ENCODE measurements at regions not wholly inside any gene's neighbourhood (a gene's known extent, or its start where the extent isn't known, plus 50 kb on each side); places are given as distances from the start of the nearest gene placed in this dataset.

- Histone ChIP-seq H2AK5ac (ENCODE audit: low read depth, low read length) (no peak overlapping the region), H2BK5ac (ENCODE audit: low read depth, low read length, poor library complexity, severe bottlenecking) (no peak overlapping the region), H3K27ac (ENCODE audit: insufficient read depth, low read length) (no peak overlapping the region), H2BK15ac (ENCODE audit: low read depth, low read length) (no peak overlapping the region), H4K8ac (ENCODE audit: low read depth in 2 of 2, low read length in 2 of 2) (no peak overlapping the region), H4K91ac (ENCODE audit: insufficient read depth, low read depth, low read length) (no peak overlapping the region), H3K79me1 (ENCODE audit: low read depth in 1 of 2, low read length in 2 of 2) (no peaks in the 10 kb centered on the region), H2BK20ac (ENCODE audit: low read depth, low read length) (no peak overlapping the region), H3K27me3 (ENCODE audit: control insufficient read depth, insufficient read depth, low read length) (no peaks in the 10 kb centered on the region), H3K4me3 (ENCODE audit: insufficient read depth, low read depth, low read length) (no peak overlapping the region), H3K4ac (ENCODE audit: low read depth, low read length) (no peak overlapping the region), H2AK9ac (replicated peaks; ENCODE audit: low read depth, low read length, poor library complexity) (no peak overlapping the region), H3K56ac (ENCODE audit: extremely low read depth, insufficient read depth, low read length) (no peak overlapping the region), H3K23ac (ENCODE audit: low read depth, low read length) (no peak overlapping the region), H3K14ac (replicated peaks; ENCODE audit: low read depth, low read length) (no peak overlapping the region), H3K36me3 (ENCODE audit: control insufficient read depth, insufficient read depth, low read length) (no peaks in the 10 kb centered on the region), H3K4me2 (ENCODE audit: low read depth, low read length) (no peak overlapping the region), H3K18ac (ENCODE audit: low read depth, low read length) (no peak overlapping the region), H3K4me1 (ENCODE audit: control insufficient read depth, insufficient read depth, low read length) (no peaks in the 10 kb centered on the region), H4K5ac (ENCODE audit: low read depth, low read length) (no peak overlapping the region), H2AFZ (replicated peaks; ENCODE audit: low read length, poor library complexity) (no peak overlapping the region), H3K9me1 (ENCODE audit: insufficient read depth, low read length) (no peaks in the 10 kb centered on the region), H3K9ac (ENCODE audit: low read depth, low read length) (no peak overlapping the region), H2BK120ac (ENCODE audit: low read depth, low read length) (no peak overlapping the region), H3K9me3 (ENCODE audit: control insufficient read depth, insufficient read depth, low read length) (no peaks in the 10 kb centered on the region), H4K20me1 (ENCODE audit: insufficient read depth, low read length) (no peaks in the 10 kb centered on the region)
- no peak for TF ChIP-seq SMC3 (IDR thresholded peaks at IDR 0.05; ENCODE audit: low read depth, low read length)
- no peak for TF ChIP-seq USF2 (IDR thresholded peaks at IDR 0.05; ENCODE audit: low read depth, low read length)
- ATAC-seq (ENCODE audit: low read depth) = no peak
- dilution Hi-C loops (cut with HindIII; ENCODE audit: low sequenced_read_pairs, unreplicated experiment) (no loop called here), in situ Hi-C loops (cut with MboI; ENCODE audit: low sequenced_read_pairs) (no loop called here), intact Hi-C loops (cut with micrococcal nuclease) (no loop called here)
- CTCF ChIA-PET = no interaction called here
- WGBS, 2 experiments (ENCODE audit: extremely low coverage in 2 of 2, insufficient read length in 1 of 2) = no CpG with 5 or more reads among the region's 4 CpGs
- no peak for DNase-seq
- no TSS peak for BruUV-seq (replicated peaks)
- POLR2A ChIA-PET (ENCODE audit: unreplicated experiment) = no interaction called here
These were observed 565.3 kb upstream of the SGO1 start for GRCh38 chr3:20751296-20751695.
